ENCODE measurements at regions not wholly inside any gene's neighbourhood (a gene's known extent, or its start where the extent isn't known, plus 50 kb on each side); places are given as distances from the start of the nearest gene placed in this dataset.

DNA sequence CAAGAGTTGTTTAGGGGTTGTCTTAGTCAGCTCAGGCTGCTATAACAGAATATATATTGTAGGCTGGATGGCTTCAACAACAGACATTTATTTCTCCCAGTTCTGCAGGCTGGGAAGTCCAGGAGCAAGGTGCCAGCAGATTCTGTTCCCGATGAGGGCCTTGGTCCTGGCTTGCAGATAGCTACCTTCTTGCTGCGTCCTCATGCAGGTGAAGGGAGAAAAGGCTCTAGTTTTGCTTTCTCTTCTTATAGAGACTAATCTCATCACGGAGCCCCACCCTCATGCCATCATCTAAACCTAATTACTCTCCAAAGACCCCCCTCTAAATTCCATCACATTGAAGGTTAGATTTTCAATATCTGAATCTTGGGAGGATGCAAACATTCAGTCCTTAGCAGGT is 246.0 kb upstream of the ANKRD55 start:
- Histone ChIP-seq H3K4me2 (ENCODE audit: unreplicated experiment) (no peak overlapping the region), H2AFZ (no peak overlapping the region; the same call in 1 of the 2 replicates), H3F3A (ENCODE audit: insufficient read depth) (0 out of 2 replicates have a peak, but pooled peaks cover 4% of the 10 kb centered on the region), H3K27me3 (replicated peaks; ENCODE audit: insufficient read depth) (no peaks in the 10 kb centered on the region), H3K9me3 (ENCODE audit: low read depth) (no peaks in the 10 kb centered on the region), H3K9me2 (ENCODE audit: insufficient read depth) (no peaks in the 10 kb centered on the region), H3K36me3 (ENCODE audit: low read depth) (no peaks in the 10 kb centered on the region), H3K4me3 (no peak overlapping the region), H3K4me1 (ENCODE audit: insufficient read depth) (peaks cover 4% of the 10 kb centered on the region; the same call in 1 of the 2 replicates), H3K79me2 (ENCODE audit: insufficient read depth) (no peaks in the 10 kb centered on the region), H3K9ac (no peak overlapping the region), H3K27ac (no peak overlapping the region), H4K20me1 (ENCODE audit: insufficient read depth) (no peaks in the 10 kb centered on the region)
- in situ Hi-C loops (cut with MboI), result no loop called here
- DNase-seq, result no peak
- TF ChIP-seq EZH2 (IDR thresholded peaks at IDR 0.05; ENCODE audit: insufficient read depth, poor library complexity, severe bottlenecking), result no peak
- no peak for TF ChIP-seq EZH2phosphoT487 (IDR thresholded peaks at IDR 0.05; ENCODE audit: insufficient read depth, low read depth)
- 94 to 98% methylated on average over 3 of the region's 3 CpGs for WGBS, 2 experiments (ENCODE audit: low coverage in 1 of 2, low lambda C conversion rate in 2 of 2, missing lambda C conversion rate in 2 of 2)

DNA sequence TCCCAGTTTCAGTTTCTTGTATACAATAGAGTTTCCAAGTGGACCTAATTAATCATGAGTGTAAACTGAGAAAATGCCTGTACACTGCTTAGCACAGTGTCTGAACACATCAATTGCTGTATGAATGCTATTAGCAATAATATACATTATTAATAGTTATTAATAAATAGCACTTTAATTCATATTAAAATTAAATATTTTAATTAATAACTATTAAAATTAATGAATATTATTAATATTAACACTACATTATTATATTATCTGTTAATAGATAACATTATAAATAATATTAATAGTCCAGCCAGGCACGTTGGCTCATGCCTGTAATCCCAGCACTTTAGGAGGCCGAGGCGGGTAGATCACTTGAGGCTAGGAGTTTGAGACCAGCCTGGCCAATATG is 244.9 kb upstream of the ANKRD55 start:
- TF ChIP-seq EZH2 (IDR thresholded peaks at IDR 0.05; ENCODE audit: insufficient read depth, poor library complexity, severe bottlenecking), result no peak
- no peak for TF ChIP-seq EZH2phosphoT487 (IDR thresholded peaks at IDR 0.05; ENCODE audit: insufficient read depth, low read depth)
- Histone ChIP-seq H3K4me2 (ENCODE audit: unreplicated experiment) (no peak overlapping the region), H3K79me2 (ENCODE audit: insufficient read depth) (no peaks in the 10 kb centered on the region), H3K4me1 (ENCODE audit: insufficient read depth) (peaks cover 4% of the 10 kb centered on the region; the same call in 1 of the 2 replicates), H3F3A (ENCODE audit: insufficient read depth) (0 out of 2 replicates have a peak, but pooled peaks cover 4% of the 10 kb centered on the region), H4K20me1 (ENCODE audit: insufficient read depth) (no peaks in the 10 kb centered on the region), H3K9ac (no peak overlapping the region), H3K9me2 (ENCODE audit: insufficient read depth) (no peaks in the 10 kb centered on the region), H2AFZ (no peak overlapping the region), H3K36me3 (ENCODE audit: low read depth) (no peaks in the 10 kb centered on the region), H3K27ac (no peak overlapping the region), H3K27me3 (replicated peaks; ENCODE audit: insufficient read depth) (no peaks in the 10 kb centered on the region), H3K9me3 (ENCODE audit: low read depth) (no peaks in the 10 kb centered on the region), H3K4me3 (no peak overlapping the region)
- WGBS, 2 experiments (ENCODE audit: low coverage in 1 of 2, low lambda C conversion rate in 2 of 2, missing lambda C conversion rate in 2 of 2), result 91 to 96% methylated on average over 3 of the region's 3 CpGs
- DNase-seq, result no peak
- in situ Hi-C loops (cut with MboI), result no loop called here

DNA sequence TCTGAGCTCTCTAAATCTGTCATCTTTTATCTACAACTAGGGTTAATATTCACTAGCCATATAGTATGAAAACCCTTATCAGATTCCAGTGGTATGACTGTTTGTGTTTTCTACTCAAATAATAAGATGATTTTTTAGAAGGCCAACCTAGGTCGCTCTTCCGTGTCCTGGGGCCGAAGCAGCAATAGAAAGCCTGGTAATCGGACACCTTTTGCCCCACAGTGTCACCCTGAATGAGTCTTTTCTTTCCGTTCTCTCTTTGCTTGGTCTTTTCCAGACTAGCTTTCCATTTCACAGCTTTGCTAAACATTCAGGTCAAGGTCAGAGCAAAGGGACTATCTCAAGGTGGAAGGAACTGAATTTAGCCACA is 243.3 kb upstream of the ANKRD55 start:
- no peaks in the 10 kb centered on the region for H3K79me2 ChIP-seq (ENCODE audit: insufficient read depth)
- no peaks in the 10 kb centered on the region for H3K27me3 ChIP-seq (replicated peaks; ENCODE audit: insufficient read depth)
- no peak overlapping the region for H3K27ac ChIP-seq
- no peaks in the 10 kb centered on the region for H3K9me3 ChIP-seq (ENCODE audit: low read depth)
- H3K4me3 ChIP-seq, result no peak overlapping the region
- H3K9me2 ChIP-seq (ENCODE audit: insufficient read depth), result no peaks in the 10 kb centered on the region
- in situ Hi-C loops (cut with MboI), result no loop called here
- H4K20me1 ChIP-seq (ENCODE audit: insufficient read depth), result no peaks in the 10 kb centered on the region
- H3K4me2 ChIP-seq (ENCODE audit: unreplicated experiment), result no peak overlapping the region
- no peaks in the 10 kb centered on the region for H3F3A ChIP-seq (ENCODE audit: insufficient read depth)
- peaks cover 4% of the 10 kb centered on the region; the same call in 1 of the 2 replicates for H3K4me1 ChIP-seq (ENCODE audit: insufficient read depth)
- no peak for DNase-seq
- no peak for TF ChIP-seq EZH2phosphoT487 (IDR thresholded peaks at IDR 0.05; ENCODE audit: insufficient read depth, low read depth)
- no peak for TF ChIP-seq EZH2 (IDR thresholded peaks at IDR 0.05; ENCODE audit: insufficient read depth, poor library complexity, severe bottlenecking)
- H3K9ac ChIP-seq, result no peak overlapping the region
- WGBS, 2 experiments (ENCODE audit: low coverage in 1 of 2, low lambda C conversion rate in 2 of 2, missing lambda C conversion rate in 2 of 2), result 64 to 68% methylated on average over 5 of the region's 5 CpGs
- H2AFZ ChIP-seq, result no peak overlapping the region
- no peaks in the 10 kb centered on the region for H3K36me3 ChIP-seq (ENCODE audit: low read depth)

DNA sequence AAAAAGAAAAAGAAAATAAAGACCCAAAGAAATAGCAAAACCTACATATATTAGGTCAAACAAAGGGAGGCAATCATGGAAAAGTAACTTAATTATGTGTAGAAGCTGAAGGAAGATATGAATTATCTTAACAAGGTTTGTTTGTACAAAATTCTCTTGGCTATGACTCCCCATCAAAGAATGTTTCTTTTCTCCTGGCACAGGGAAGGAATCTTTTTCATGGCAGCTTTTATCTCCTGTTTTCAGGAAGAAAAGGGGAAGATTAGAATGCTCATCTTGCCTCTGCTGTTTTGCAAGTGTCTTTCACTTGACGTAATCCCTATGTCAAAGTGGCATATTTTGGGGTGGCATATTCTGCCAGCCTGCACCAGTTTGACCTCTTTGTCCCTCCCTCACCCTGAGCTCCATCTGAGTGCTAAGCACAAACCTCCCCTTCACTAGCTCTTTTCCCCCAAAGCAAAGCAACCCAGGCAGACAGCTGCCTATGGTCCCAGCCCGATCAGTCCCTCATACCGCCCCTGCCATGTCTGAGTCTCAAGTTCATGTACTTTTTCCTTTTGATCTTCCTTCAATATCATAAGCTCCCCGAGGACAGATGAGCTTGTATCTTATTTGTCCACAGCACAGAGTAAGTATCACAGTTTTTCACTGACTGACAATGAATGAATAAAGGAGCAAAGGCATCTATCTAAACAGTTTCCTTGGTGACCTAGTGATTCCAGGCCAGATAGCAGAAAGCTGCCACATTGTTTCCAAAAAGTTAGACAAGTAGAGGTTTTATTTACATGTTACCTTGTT is 242.8 kb upstream of the ANKRD55 start:
- Histone ChIP-seq H2AFZ (no peak overlapping the region), H3K4me1 (ENCODE audit: insufficient read depth) (peaks cover 4% of the 10 kb centered on the region; the same call in 1 of the 2 replicates), H3K9ac (no peak overlapping the region), H3K27me3 (replicated peaks; ENCODE audit: insufficient read depth) (no peaks in the 10 kb centered on the region), H3K79me2 (ENCODE audit: insufficient read depth) (no peaks in the 10 kb centered on the region), H3K36me3 (ENCODE audit: low read depth) (no peaks in the 10 kb centered on the region), H3K4me2 (ENCODE audit: unreplicated experiment) (no peak overlapping the region), H3K4me3 (no peak overlapping the region), H3F3A (ENCODE audit: insufficient read depth) (no peaks in the 10 kb centered on the region), H3K9me3 (ENCODE audit: low read depth) (no peaks in the 10 kb centered on the region), H3K27ac (no peak overlapping the region), H4K20me1 (ENCODE audit: insufficient read depth) (no peaks in the 10 kb centered on the region), H3K9me2 (ENCODE audit: insufficient read depth) (no peaks in the 10 kb centered on the region)
- DNase-seq, result no peak
- TF ChIP-seq EZH2 (IDR thresholded peaks at IDR 0.05; ENCODE audit: insufficient read depth, poor library complexity, severe bottlenecking) (no peak), EZH2phosphoT487 (IDR thresholded peaks at IDR 0.05; ENCODE audit: insufficient read depth, low read depth) (no peak)
- in situ Hi-C loops (cut with MboI), result no loop called here
- WGBS, 2 experiments (ENCODE audit: low coverage in 1 of 2, low lambda C conversion rate in 2 of 2, missing lambda C conversion rate in 2 of 2), result 54 to 62% methylated on average over 4 of the region's 4 CpGs

Data from GM23248 (cell line).